PC-9 (cell line): ENCODE measurements at regions not wholly inside any gene's neighbourhood (a gene's known extent, or its start where the extent isn't known, plus 50 kb on each side); places are given as distances from the start of the nearest gene placed in this dataset.

Experiments used
- EZH2 ChIP-seq: fragments of 200-600 bp; sonication (generic); IDR thresholded peaks from 2 replicates; pipeline ENCODE4 v1.8.0; 2017; ENCODE audit warnings: antibody characterized with exemption, low read depth
- TF ChIP-seq, protein P1 (sequence below): fragments of 200-600 bp; sonication (generic); conservative IDR thresholded peaks from 2 replicates; pipeline ENCODE4 v1.6.1; 2017; ENCODE audit warnings: mixed run types, antibody characterized with exemption, mild to moderate bottlenecking, moderate library complexity

DNA sequence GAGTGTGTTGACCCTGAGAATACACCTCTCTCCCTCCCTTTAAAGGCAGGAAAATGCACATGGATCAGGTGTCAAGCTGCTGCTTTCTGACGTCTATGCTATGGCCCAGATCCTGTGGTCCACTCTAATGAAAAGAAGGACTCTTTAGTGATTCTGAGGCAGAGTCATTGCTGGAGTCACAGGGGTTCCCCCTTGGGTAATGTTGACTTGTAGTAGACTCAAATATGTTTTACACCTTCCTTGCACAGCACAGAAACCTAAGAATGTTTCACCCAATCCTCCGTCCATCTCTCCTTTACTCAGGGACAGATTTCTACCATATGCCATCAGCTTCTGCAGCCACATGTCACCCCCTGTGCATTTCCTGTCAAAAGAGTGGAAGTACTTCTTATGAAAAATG is 525.4 kb downstream of the TMEM121 start:
- TF ChIP-seq, protein P1, sequence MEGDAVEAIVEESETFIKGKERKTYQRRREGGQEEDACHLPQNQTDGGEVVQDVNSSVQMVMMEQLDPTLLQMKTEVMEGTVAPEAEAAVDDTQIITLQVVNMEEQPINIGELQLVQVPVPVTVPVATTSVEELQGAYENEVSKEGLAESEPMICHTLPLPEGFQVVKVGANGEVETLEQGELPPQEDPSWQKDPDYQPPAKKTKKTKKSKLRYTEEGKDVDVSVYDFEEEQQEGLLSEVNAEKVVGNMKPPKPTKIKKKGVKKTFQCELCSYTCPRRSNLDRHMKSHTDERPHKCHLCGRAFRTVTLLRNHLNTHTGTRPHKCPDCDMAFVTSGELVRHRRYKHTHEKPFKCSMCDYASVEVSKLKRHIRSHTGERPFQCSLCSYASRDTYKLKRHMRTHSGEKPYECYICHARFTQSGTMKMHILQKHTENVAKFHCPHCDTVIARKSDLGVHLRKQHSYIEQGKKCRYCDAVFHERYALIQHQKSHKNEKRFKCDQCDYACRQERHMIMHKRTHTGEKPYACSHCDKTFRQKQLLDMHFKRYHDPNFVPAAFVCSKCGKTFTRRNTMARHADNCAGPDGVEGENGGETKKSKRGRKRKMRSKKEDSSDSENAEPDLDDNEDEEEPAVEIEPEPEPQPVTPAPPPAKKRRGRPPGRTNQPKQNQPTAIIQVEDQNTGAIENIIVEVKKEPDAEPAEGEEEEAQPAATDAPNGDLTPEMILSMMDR = no peak
- no peak for TF ChIP-seq EZH2
